ENCODE measurements at regions not wholly inside any gene's neighbourhood (a gene's known extent, or its start where the extent isn't known, plus 50 kb on each side); places are given as distances from the start of the nearest gene placed in this dataset.

DNA sequence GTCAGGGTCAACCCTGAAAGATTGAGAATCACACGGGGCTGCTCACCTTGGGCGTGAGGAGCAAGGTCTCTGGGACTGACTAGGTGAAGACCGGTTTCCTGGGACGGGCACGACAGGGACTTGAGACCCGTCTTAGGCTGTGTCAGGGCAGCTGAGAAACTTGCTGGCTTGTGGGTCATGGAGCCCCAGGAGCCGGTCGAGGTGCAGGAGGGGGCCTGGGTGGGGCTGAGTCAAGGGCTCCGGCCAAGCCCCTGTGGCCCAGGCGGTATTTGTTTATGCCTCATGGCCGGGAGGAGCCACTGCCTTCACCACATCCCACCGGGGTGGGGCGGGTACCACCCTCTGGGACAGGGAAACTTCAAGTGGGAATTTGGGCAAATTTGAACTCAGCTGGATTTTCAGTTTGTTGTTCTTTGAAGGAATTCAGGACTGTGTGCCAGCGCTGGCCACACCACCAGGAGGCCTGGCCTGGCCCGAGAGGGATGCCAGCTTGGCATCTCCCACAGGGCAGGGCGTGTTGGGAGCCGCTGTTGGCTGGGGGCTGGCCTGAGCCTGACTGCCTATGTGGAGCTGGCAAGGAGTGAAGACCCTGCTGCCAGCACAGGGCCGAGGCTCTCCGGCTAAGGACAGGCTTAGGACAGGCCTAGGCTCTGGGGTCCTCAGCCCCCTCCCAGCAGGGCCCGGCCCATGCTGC, 116.1 kb downstream of the METRNL start:
- ChIA-PET CTCF (interaction anchor here (1.1 kb wide), 1 partner anchor 8 kb away, joined by 3 read pairs; no protein-coding TSS in a partner anchor), POLR2A (no interaction called here)
- H3K27ac ChIP-seq (ENCODE audit: insufficient read depth, low read depth, low read length): no peak overlapping the region
- FAIRE-seq (no peak), DNase-seq (ENCODE audit: low read depth, low spot score) (no peak)
- no peaks in the 10 kb centered on the region for H3K4me1 ChIP-seq (ENCODE audit: control insufficient read depth, extremely low read depth, insufficient read depth, low read length)
- H3K36me3 ChIP-seq (ENCODE audit: control insufficient read depth in 2 of 2, extremely low read depth in 1 of 2, insufficient read depth in 2 of 2, low read length in 2 of 2): no peaks in the 10 kb centered on the region
- no peak overlapping the region for H3K9ac ChIP-seq (replicated peaks; ENCODE audit: extremely low read depth, insufficient read depth, low read length)
- intact Hi-C loops (cut with micrococcal nuclease) (no loop called here), dilution Hi-C loops (cut with MboI; ENCODE audit: extremely low pct_ligation_motif_present, low sequenced_read_pairs) (no loop called here)
- TF ChIP-seq JUN (IDR thresholded peaks at IDR 0.05; ENCODE audit: borderline replicate concordance, insufficient read depth, insufficient read length, low read depth): no peak
- TF ChIP-seq, protein P1, sequence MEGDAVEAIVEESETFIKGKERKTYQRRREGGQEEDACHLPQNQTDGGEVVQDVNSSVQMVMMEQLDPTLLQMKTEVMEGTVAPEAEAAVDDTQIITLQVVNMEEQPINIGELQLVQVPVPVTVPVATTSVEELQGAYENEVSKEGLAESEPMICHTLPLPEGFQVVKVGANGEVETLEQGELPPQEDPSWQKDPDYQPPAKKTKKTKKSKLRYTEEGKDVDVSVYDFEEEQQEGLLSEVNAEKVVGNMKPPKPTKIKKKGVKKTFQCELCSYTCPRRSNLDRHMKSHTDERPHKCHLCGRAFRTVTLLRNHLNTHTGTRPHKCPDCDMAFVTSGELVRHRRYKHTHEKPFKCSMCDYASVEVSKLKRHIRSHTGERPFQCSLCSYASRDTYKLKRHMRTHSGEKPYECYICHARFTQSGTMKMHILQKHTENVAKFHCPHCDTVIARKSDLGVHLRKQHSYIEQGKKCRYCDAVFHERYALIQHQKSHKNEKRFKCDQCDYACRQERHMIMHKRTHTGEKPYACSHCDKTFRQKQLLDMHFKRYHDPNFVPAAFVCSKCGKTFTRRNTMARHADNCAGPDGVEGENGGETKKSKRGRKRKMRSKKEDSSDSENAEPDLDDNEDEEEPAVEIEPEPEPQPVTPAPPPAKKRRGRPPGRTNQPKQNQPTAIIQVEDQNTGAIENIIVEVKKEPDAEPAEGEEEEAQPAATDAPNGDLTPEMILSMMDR (IDR thresholded peaks at IDR 0.05; ENCODE audit: extremely low read depth in 1 of 2, insufficient read depth in 1 of 2, low read depth in 1 of 2, low read length in 2 of 2): peak in 1 of 2 donors; percentile 23
- H2AFZ ChIP-seq (ENCODE audit: low read depth, low read length): no peak overlapping the region
- no peak overlapping the region for H3K4me3 ChIP-seq (replicated peaks in 1 of 3; ENCODE audit: insufficient read depth in 1 of 3, low read depth in 1 of 3, low read length in 3 of 3)
- no peak overlapping the region for H3K4me2 ChIP-seq (ENCODE audit: insufficient read depth, low read length)
- no peaks in the 10 kb centered on the region for H3K9me1 ChIP-seq (replicated peaks; ENCODE audit: control insufficient read depth, extremely low read depth, insufficient read depth, low read length)
- no peaks in the 10 kb centered on the region for H3K27me3 ChIP-seq (ENCODE audit: control insufficient read depth in 2 of 2, insufficient read depth in 2 of 2, low read length in 2 of 2)
- no TSS peak for BruUV-seq (replicated peaks)
- H4K20me1 ChIP-seq (replicated peaks; ENCODE audit: control insufficient read depth, extremely low read depth, insufficient read depth, low read length): no peaks in the 10 kb centered on the region
- no peaks in the 10 kb centered on the region for H3K79me2 ChIP-seq (ENCODE audit: control insufficient read depth, insufficient read depth, low read length)
- H3K9me3 ChIP-seq (replicated peaks; ENCODE audit: control insufficient read depth, insufficient read depth, low read length): no peaks in the 10 kb centered on the region

DNA sequence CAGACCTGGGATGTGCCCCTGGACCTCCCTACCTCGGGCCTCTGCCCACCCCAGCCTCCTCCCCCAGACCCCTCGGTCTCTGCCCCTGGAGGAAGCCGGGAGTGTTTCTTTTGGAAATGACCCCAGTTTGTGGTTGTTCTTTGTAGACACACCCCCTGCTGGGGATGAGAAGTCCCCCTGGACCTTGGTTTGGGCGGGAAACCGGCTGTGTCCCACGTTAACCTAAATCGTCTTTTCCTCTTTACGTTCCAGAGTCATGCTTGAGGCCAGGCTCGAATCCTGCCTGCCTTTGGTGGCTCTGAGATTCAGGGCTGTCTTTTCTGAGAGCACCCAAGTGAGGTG, 116.6 kb downstream of the METRNL start:
- Histone ChIP-seq H3K4me3 (replicated peaks in 1 of 3; ENCODE audit: insufficient read depth in 1 of 3, low read depth in 1 of 3, low read length in 3 of 3) (no peak overlapping the region), H3K4me2 (ENCODE audit: insufficient read depth, low read length) (no peak overlapping the region), H3K79me2 (ENCODE audit: control insufficient read depth, insufficient read depth, low read length) (no peaks in the 10 kb centered on the region), H3K9ac (replicated peaks; ENCODE audit: extremely low read depth, insufficient read depth, low read length) (no peak overlapping the region), H3K36me3 (ENCODE audit: control insufficient read depth in 2 of 2, extremely low read depth in 1 of 2, insufficient read depth in 2 of 2, low read length in 2 of 2) (no peaks in the 10 kb centered on the region), H3K4me1 (ENCODE audit: control insufficient read depth, extremely low read depth, insufficient read depth, low read length) (no peaks in the 10 kb centered on the region), H3K9me1 (replicated peaks; ENCODE audit: control insufficient read depth, extremely low read depth, insufficient read depth, low read length) (no peaks in the 10 kb centered on the region), H4K20me1 (replicated peaks; ENCODE audit: control insufficient read depth, extremely low read depth, insufficient read depth, low read length) (no peaks in the 10 kb centered on the region), H3K27me3 (ENCODE audit: control insufficient read depth in 2 of 2, insufficient read depth in 2 of 2, low read length in 2 of 2) (no peaks in the 10 kb centered on the region), H2AFZ (ENCODE audit: low read depth, low read length) (no peak overlapping the region), H3K27ac (ENCODE audit: insufficient read depth, low read depth, low read length) (no peak overlapping the region), H3K9me3 (replicated peaks; ENCODE audit: control insufficient read depth, insufficient read depth, low read length) (no peaks in the 10 kb centered on the region)
- dilution Hi-C loops (cut with MboI; ENCODE audit: extremely low pct_ligation_motif_present, low sequenced_read_pairs): no loop called here
- BruUV-seq (replicated peaks): no TSS peak
- DNase-seq (ENCODE audit: low read depth, low spot score) (no peak), FAIRE-seq (no peak)
- ChIA-PET CTCF (no interaction called here), POLR2A (no interaction called here)
- intact Hi-C loops (cut with micrococcal nuclease): no loop called here
- TF ChIP-seq EZH2 (IDR thresholded peaks at IDR 0.05; ENCODE audit: borderline replicate concordance, low read depth, low read length, severe bottlenecking) (no peak), FOS (IDR thresholded peaks at IDR 0.05; ENCODE audit: borderline replicate concordance, insufficient read depth, low read length) (no peak), GATA2 (IDR thresholded peaks at IDR 0.05; ENCODE audit: insufficient read depth, insufficient read length, low read depth, low read length) (no peak), POLR2A (IDR thresholded peaks at IDR 0.05; ENCODE audit: low read depth, low read length) (no peak), POLR2AphosphoS5 (IDR thresholded peaks at IDR 0.05; ENCODE audit: insufficient read depth, low read depth, low read length) (no peak), MYC (IDR thresholded peaks at IDR 0.05; ENCODE audit: low read depth, low read length) (no peak), JUN (IDR thresholded peaks at IDR 0.05; ENCODE audit: borderline replicate concordance, insufficient read depth, insufficient read length, low read depth) (no peak)
- TF ChIP-seq, protein P2, sequence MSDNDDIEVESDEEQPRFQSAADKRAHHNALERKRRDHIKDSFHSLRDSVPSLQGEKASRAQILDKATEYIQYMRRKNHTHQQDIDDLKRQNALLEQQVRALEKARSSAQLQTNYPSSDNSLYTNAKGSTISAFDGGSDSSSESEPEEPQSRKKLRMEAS (IDR thresholded peaks at IDR 0.05; ENCODE audit: insufficient read depth, insufficient read length): no peak
- TF ChIP-seq, protein P1 (IDR thresholded peaks at IDR 0.05; ENCODE audit: extremely low read depth in 1 of 2, insufficient read depth in 1 of 2, low read depth in 1 of 2, low read length in 2 of 2): no peak
